Keratinocyte (primary cell): ENCODE measurements at regions not wholly inside any gene's neighbourhood (a gene's known extent, or its start where the extent isn't known, plus 50 kb on each side); places are given as distances from the start of the nearest gene placed in this dataset.

Experiments used
- EZH2 ChIP-seq: IDR thresholded peaks from one replicate; pipeline ENCODE4 v1.6.1; 2012; ENCODE audit warnings: inconsistent platforms, mild to moderate bottlenecking, low read length, moderate library complexity
- TF ChIP-seq, protein P1 (sequence below), 3 experiments: IDR thresholded peaks in 1 of 3; conservative IDR thresholded peaks in 1 of 3; optimal IDR thresholded peaks in 1 of 3; 2 replicates in 2 of 3; 3 replicates in 1 of 3; pipeline versions ENCODE3 to v1.5.1; 2011; ENCODE audit warnings: low read length in 3 of 3, mild to moderate bottlenecking in 3 of 3, moderate library complexity in 2 of 3, control low read depth in 1 of 3, inconsistent platforms in 1 of 3; ENCODE audit not compliant: insufficient read depth in 2 of 3; ENCODE audit errors: extremely low read depth in 1 of 3

- TF ChIP-seq, protein P1, sequence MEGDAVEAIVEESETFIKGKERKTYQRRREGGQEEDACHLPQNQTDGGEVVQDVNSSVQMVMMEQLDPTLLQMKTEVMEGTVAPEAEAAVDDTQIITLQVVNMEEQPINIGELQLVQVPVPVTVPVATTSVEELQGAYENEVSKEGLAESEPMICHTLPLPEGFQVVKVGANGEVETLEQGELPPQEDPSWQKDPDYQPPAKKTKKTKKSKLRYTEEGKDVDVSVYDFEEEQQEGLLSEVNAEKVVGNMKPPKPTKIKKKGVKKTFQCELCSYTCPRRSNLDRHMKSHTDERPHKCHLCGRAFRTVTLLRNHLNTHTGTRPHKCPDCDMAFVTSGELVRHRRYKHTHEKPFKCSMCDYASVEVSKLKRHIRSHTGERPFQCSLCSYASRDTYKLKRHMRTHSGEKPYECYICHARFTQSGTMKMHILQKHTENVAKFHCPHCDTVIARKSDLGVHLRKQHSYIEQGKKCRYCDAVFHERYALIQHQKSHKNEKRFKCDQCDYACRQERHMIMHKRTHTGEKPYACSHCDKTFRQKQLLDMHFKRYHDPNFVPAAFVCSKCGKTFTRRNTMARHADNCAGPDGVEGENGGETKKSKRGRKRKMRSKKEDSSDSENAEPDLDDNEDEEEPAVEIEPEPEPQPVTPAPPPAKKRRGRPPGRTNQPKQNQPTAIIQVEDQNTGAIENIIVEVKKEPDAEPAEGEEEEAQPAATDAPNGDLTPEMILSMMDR (optimal IDR thresholded peaks at IDR 0.05 in 1 of 3, IDR thresholded peaks at IDR 0.05 in 1 of 3, conservative IDR thresholded peaks at IDR 0.05 in 1 of 3; ENCODE audit: extremely low read depth in 1 of 3, insufficient read depth in 2 of 3, low read length in 3 of 3), result no peak
- TF ChIP-seq EZH2, result no peak
These were observed 914.3 kb upstream of the NCAM2 start for GRCh38 chr21:20083925-20084324.
